ENCODE measurements at regions not wholly inside any gene's neighbourhood (a gene's known extent, or its start where the extent isn't known, plus 50 kb on each side); places are given as distances from the start of the nearest gene placed in this dataset.

DNA sequence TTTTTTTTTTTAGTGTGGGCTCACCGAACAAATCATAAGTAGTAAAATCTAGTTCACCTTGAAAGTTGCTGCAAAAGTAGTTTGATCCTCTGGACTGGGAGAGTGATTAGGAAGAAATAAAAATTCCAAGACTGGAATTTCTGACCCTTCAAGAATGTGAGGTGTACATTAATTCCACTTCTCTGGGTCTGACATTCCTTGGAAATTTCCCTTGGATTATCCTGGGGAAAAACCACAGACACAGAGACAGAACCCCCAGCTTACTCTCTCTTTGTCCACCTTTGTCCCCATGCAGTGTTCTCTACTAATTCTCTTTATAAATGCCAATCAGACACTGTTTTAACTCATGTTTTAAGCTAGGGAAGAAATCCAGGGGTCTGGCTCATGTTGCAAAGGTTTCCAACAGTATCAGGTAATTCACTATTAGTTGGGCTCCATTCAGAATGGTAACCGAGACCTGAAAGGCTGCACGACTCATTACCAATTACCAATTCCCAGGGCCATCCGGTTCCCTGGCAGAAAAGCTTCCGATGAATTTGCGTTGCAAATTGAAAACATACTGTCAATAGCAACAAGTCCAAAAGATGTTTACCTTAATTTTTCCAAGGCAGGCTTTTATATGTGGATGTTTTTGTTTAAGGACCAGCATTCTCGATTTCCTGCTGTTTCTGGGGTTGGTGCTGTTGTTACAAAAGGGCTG is 86.3 kb downstream of the BAMBI start:
- ChIA-PET POLR2A (no interaction called here), CTCF (no interaction called here)
- no peak overlapping the region for H3K4me3 ChIP-seq (ENCODE audit: low read depth, low read length)

More for the DNA sequence above, 86.3 kb downstream of the BAMBI start:
- TF ChIP-seq ZXDB (tag by site-specific recombination; IDR thresholded peaks at IDR 0.05): no peak
- no peak for TF ChIP-seq ZNF600 (tag by site-specific recombination; IDR thresholded peaks at IDR 0.05)
- TF ChIP-seq ZNF621 (tag by site-specific recombination; IDR thresholded peaks at IDR 0.05): no peak
- TF ChIP-seq, protein P1, sequence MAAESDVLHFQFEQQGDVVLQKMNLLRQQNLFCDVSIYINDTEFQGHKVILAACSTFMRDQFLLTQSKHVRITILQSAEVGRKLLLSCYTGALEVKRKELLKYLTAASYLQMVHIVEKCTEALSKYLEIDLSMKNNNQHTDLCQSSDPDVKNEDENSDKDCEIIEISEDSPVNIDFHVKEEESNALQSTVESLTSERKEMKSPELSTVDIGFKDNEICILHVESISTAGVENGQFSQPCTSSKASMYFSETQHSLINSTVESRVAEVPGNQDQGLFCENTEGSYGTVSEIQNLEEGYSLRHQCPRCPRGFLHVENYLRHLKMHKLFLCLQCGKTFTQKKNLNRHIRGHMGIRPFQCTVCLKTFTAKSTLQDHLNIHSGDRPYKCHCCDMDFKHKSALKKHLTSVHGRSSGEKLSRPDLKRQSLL (tag by site-specific recombination; IDR thresholded peaks at IDR 0.05): no peak
- TF ChIP-seq, protein P2, sequence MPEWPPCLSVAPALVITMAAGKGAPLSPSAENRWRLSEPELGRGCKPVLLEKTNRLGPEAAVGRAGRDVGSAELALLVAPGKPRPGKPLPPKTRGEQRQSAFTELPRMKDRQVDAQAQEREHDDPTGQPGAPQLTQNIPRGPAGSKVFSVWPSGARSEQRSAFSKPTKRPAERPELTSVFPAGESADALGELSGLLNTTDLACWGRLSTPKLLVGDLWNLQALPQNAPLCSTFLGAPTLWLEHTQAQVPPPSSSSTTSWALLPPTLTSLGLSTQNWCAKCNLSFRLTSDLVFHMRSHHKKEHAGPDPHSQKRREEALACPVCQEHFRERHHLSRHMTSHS (tag by site-specific recombination; IDR thresholded peaks at IDR 0.05): no peak
- TF ChIP-seq, protein P3, sequence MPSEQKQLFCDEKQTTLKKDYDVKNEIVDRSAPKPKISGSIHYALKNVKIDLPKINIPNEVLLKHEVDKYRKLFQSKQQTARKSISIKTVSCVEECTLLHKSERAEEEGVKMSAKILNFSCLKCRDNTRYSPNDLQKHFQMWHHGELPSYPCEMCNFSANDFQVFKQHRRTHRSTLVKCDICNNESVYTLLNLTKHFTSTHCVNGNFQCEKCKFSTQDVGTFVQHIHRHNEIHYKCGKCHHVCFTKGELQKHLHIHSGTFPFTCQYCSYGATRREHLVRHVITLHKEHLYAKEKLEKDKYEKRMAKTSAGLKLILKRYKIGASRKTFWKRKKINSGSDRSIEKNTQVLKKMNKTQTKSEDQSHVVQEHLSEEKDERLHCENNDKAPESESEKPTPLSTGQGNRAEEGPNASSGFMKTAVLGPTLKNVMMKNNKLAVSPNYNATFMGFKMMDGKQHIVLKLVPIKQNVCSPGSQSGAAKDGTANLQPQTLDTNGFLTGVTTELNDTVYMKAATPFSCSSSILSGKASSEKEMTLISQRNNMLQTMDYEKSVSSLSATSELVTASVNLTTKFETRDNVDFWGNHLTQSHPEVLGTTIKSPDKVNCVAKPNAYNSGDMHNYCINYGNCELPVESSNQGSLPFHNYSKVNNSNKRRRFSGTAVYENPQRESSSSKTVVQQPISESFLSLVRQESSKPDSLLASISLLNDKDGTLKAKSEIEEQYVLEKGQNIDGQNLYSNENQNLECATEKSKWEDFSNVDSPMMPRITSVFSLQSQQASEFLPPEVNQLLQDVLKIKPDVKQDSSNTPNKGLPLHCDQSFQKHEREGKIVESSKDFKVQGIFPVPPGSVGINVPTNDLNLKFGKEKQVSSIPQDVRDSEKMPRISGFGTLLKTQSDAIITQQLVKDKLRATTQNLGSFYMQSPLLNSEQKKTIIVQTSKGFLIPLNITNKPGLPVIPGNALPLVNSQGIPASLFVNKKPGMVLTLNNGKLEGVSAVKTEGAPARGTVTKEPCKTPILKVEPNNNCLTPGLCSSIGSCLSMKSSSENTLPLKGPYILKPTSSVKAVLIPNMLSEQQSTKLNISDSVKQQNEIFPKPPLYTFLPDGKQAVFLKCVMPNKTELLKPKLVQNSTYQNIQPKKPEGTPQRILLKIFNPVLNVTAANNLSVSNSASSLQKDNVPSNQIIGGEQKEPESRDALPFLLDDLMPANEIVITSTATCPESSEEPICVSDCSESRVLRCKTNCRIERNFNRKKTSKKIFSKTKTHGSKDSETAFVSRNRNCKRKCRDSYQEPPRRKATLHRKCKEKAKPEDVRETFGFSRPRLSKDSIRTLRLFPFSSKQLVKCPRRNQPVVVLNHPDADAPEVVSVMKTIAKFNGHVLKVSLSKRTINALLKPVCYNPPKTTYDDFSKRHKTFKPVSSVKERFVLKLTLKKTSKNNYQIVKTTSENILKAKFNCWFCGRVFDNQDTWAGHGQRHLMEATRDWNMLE (tag by site-specific recombination; conservative IDR thresholded peaks at IDR 0.05; ENCODE audit: low read depth): no peak
- TF ChIP-seq ZNF677 (tag by site-specific recombination; IDR thresholded peaks at IDR 0.05): no peak
- TF ChIP-seq PRDM4 (tag by site-specific recombination; IDR thresholded peaks at IDR 0.05): no peak
- no peak for TF ChIP-seq MZF1 (tag by site-specific recombination; IDR thresholded peaks at IDR 0.05; ENCODE audit: borderline replicate concordance)
- TF ChIP-seq, protein P4, sequence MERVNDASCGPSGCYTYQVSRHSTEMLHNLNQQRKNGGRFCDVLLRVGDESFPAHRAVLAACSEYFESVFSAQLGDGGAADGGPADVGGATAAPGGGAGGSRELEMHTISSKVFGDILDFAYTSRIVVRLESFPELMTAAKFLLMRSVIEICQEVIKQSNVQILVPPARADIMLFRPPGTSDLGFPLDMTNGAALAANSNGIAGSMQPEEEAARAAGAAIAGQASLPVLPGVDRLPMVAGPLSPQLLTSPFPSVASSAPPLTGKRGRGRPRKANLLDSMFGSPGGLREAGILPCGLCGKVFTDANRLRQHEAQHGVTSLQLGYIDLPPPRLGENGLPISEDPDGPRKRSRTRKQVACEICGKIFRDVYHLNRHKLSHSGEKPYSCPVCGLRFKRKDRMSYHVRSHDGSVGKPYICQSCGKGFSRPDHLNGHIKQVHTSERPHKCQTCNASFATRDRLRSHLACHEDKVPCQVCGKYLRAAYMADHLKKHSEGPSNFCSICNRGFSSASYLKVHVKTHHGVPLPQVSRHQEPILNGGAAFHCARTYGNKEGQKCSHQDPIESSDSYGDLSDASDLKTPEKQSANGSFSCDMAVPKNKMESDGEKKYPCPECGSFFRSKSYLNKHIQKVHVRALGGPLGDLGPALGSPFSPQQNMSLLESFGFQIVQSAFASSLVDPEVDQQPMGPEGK (tag by site-specific recombination; IDR thresholded peaks at IDR 0.05): no peak
- Histone ChIP-seq H3K4me1 (ENCODE audit: control insufficient read depth, insufficient read depth, low read length) (no peaks in the 10 kb centered on the region), H3K27ac (ENCODE audit: extremely low read depth, low read depth, low read length) (no peak overlapping the region), H3K9me3 (ENCODE audit: control insufficient read depth, insufficient read depth, low read depth, low read length) (no peaks in the 10 kb centered on the region), H3K36me3 (ENCODE audit: control insufficient read depth in 2 of 2, insufficient read depth in 1 of 2, low read length in 2 of 2) (no peaks in the 10 kb centered on the region)
